ENCODE measurements at regions not wholly inside any gene's neighbourhood (a gene's known extent, or its start where the extent isn't known, plus 50 kb on each side); places are given as distances from the start of the nearest gene placed in this dataset.

GRCh38 chr5:167881041-167881440 is 410.4 kb upstream of the WWC1 start:
- TF ChIP-seq CTCF (conservative IDR thresholded peaks at IDR 0.05; ENCODE audit: control insufficient read depth, insufficient read depth, low read depth, low read length): no peak

GRCh38 chr5:167886196-167886595 is 405.2 kb upstream of the WWC1 start:
- TF ChIP-seq CTCF (conservative IDR thresholded peaks at IDR 0.05; ENCODE audit: control insufficient read depth, insufficient read depth, low read depth, low read length): no peak
- DNase-seq (ENCODE audit: low read depth): no peak
- H3K4me3 ChIP-seq (ENCODE audit: control insufficient read depth, low read depth, low read length): no peak overlapping the region

More at GRCh38 chr5:167881041-167881440, 410.4 kb upstream of the WWC1 start:
- no peak for DNase-seq (ENCODE audit: low read depth)
- H3K4me3 ChIP-seq (ENCODE audit: control insufficient read depth, low read depth, low read length): no peak overlapping the region

- no peak for DNase-seq (ENCODE audit: low read depth)
- TF ChIP-seq CTCF (conservative IDR thresholded peaks at IDR 0.05; ENCODE audit: control insufficient read depth, insufficient read depth, low read depth, low read length): no peak
- no peak overlapping the region for H3K4me3 ChIP-seq (ENCODE audit: control insufficient read depth, low read depth, low read length)
Observed at GRCh38 chr5:167888393-167888792, 403.1 kb upstream of the WWC1 start.

- H3K4me3 ChIP-seq (ENCODE audit: control insufficient read depth, low read depth, low read length): no peak overlapping the region
- no peak for DNase-seq (ENCODE audit: low read depth)
- TF ChIP-seq CTCF (conservative IDR thresholded peaks at IDR 0.05; ENCODE audit: control insufficient read depth, insufficient read depth, low read depth, low read length): no peak
Observed at GRCh38 chr5:167889276-167889675, 402.2 kb upstream of the WWC1 start.

- DNase-seq (ENCODE audit: low read depth): no peak
- H3K4me3 ChIP-seq (ENCODE audit: control insufficient read depth, low read depth, low read length): no peak overlapping the region
- no peak for TF ChIP-seq CTCF (conservative IDR thresholded peaks at IDR 0.05; ENCODE audit: control insufficient read depth, insufficient read depth, low read depth, low read length)
Observed at GRCh38 chr5:167892352-167893115, 398.9 kb upstream of the WWC1 start.

GRCh38 chr5:167893271-167893670 is 398.2 kb upstream of the WWC1 start:
- no peak overlapping the region for H3K4me3 ChIP-seq (ENCODE audit: control insufficient read depth, low read depth, low read length)
- no peak for DNase-seq (ENCODE audit: low read depth)
- TF ChIP-seq CTCF (conservative IDR thresholded peaks at IDR 0.05; ENCODE audit: control insufficient read depth, insufficient read depth, low read depth, low read length): no peak
